C4-2B (cell line): ENCODE measurements at regions not wholly inside any gene's neighbourhood (a gene's known extent, or its start where the extent isn't known, plus 50 kb on each side); places are given as distances from the start of the nearest gene placed in this dataset.

ENCODE experiments used
- CTCF ChIP-seq: fragments of 450-650 bp; conservative IDR thresholded peaks from 2 replicates; pipeline ENCODE4 v1.5.1; 2017; ENCODE audit warnings: mild to moderate bottlenecking
- ZFX ChIP-seq: fragments of 450-650 bp; IDR thresholded peaks from 2 replicates; pipeline ENCODE4 v1.6.1; 2017

GRCh38 chr7:81503336-81503735, 266.5 kb downstream of the HGF start:
- TF ChIP-seq CTCF (no peak), ZFX (no peak)
